ENCODE measurements at regions not wholly inside any gene's neighbourhood (a gene's known extent, or its start where the extent isn't known, plus 50 kb on each side); places are given as distances from the start of the nearest gene placed in this dataset.

GRCh38 chr18:78692105-78692504, 287.5 kb upstream of the SALL3 start:
- no peak for TF ChIP-seq EZH2 (IDR thresholded peaks at IDR 0.05; ENCODE audit: insufficient read depth, poor library complexity, severe bottlenecking)
- no peak for TF ChIP-seq EZH2phosphoT487 (IDR thresholded peaks at IDR 0.05; ENCODE audit: insufficient read depth, low read depth)
